ENCODE measurements at regions not wholly inside any gene's neighbourhood (a gene's known extent, or its start where the extent isn't known, plus 50 kb on each side); places are given as distances from the start of the nearest gene placed in this dataset.

- no peak for TF ChIP-seq MYC (CRISPR knock-in tag; IDR thresholded peaks at IDR 0.05; ENCODE audit: borderline replicate concordance)
- TF ChIP-seq, protein P1, sequence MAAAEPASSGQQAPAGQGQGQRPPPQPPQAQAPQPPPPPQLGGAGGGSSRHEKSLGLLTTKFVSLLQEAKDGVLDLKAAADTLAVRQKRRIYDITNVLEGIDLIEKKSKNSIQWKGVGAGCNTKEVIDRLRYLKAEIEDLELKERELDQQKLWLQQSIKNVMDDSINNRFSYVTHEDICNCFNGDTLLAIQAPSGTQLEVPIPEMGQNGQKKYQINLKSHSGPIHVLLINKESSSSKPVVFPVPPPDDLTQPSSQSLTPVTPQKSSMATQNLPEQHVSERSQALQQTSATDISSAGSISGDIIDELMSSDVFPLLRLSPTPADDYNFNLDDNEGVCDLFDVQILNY (CRISPR knock-in tag; conservative IDR thresholded peaks at IDR 0.05) = no peak
- no peak for TF ChIP-seq ARID3A (IDR thresholded peaks at IDR 0.05; ENCODE audit: low read depth, low read length)
- no peak for TF ChIP-seq FOSL2 (CRISPR knock-in tag; IDR thresholded peaks at IDR 0.05)
- no peak for TF ChIP-seq IRF2 (CRISPR knock-in tag; IDR thresholded peaks at IDR 0.05)
- no peak for TF ChIP-seq ZBTB20 (CRISPR knock-in tag; IDR thresholded peaks at IDR 0.05; ENCODE audit: borderline replicate concordance, low read depth)
- TF ChIP-seq ZNF121 (CRISPR knock-in tag; IDR thresholded peaks at IDR 0.05) = no peak
These were observed 1319.3 kb upstream of the CDH2 start for GRCh38 chr18:29496152-29496680.
